Skin of body (tissue), 1 donor: ENCODE measurements at regions not wholly inside any gene's neighbourhood (a gene's known extent, or its start where the extent isn't known, plus 50 kb on each side); places are given as distances from the start of the nearest gene placed in this dataset.

Source experiments
- DNase-seq: peaks from one replicate; lab custom pipeline; 2025; lab: John Stamatoyannopoulos, UW

DNA sequence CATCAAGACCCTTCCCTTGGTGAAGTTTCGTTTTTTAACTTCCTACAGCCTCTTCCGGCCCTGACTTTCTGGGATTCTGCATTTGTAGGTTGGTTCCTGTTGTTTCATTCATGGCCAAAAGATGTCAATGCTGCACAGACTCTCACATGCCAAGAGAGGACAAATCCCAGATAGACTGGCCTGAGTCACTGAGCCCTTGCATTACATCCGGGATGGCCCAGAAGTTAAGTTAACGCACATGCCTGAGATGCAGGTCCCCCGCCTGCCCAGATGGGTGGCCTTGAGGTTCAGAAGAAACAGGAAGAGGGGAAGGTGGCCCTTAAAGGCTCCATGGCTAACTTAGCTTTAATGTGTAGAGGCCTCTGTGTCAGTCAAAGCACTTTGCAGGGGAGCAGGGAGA is 51.6 kb upstream of the SRGAP3 start:
- no peak for DNase-seq

DNA sequence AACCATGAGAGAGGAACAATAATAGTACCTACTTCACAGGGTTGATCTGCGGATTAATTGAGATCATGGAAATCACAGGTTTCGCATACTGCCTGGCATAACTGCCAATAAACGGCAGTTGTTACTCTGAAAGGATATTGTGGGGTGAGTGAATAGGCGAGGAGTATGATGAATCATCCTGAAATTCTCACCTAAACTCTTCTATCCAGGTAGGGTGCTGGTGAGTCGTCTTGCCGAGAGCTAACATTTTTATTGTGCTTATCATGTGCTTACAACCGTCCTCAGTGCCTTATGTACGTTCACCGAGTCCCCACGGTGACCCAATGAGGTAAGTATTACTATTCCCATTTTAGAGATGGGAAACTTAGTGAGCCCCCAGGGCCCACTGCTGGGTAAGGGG is 52.4 kb upstream of the SRGAP3 start:
- no peak for DNase-seq

DNA sequence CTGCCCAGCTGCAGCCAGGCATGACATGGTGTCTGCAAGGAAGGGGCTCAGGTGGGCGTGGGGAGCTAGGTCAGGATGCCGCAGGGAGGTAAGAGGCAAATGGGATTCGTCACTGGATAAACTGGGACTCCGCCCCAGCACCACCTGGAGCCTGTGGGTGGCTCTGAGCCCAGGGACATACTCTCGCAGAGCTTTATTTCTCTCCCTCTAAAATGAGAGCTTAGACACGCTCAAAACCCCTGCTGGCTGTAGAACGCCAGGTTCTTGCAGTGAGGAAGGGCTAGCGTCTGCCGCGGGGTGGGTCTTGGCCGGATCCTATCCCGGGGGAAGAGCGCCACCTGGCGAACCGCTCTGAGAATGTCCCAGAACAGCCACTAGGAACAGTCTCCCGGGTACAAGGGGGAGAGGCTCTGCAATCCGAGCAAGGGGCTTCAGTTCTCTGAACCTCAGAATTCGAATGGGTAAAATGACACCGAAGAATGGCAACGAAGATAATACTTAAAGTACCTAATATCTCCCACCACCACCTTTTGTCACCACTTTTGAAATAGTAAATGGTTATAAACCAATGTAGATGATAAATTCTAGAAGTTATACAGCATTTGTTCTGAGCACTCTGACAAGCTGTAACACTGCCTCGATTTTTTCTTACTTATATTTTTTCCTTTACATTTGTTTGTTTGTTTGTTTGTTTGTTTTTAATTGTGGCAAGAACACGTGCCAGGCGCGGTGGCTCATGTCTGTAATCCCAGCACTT is 53.2 kb upstream of the SRGAP3 start:
- DNase-seq = peak; percentile 88

- no peak for DNase-seq
Observed at GRCh38 chr3:9308298-9308990, 54.4 kb upstream of the THUMPD3 start.

GRCh38 chr3:9310043-9310442 is 52.8 kb upstream of the THUMPD3 start:
- no peak for DNase-seq

- no peak for DNase-seq
Observed at GRCh38 chr3:9311228-9311627, 51.6 kb upstream of the THUMPD3 start.
